GM23338 (cell line): ENCODE measurements at regions not wholly inside any gene's neighbourhood (a gene's known extent, or its start where the extent isn't known, plus 50 kb on each side); places are given as distances from the start of the nearest gene placed in this dataset.

Experiments used
- ATAC-seq: fragments of 200-7000 bp; cut with Tn5 transposase; 3 replicates; pipeline ENCODE4 v1.9.1; 2020
- DNase-seq: peaks from one replicate; pipeline ENCODE4 v3.0.0-alpha.2; 2015; ENCODE audit warnings: low spot score
- H2AFZ ChIP-seq: fragments of 200-600 bp; sonication (generic); 2 replicates; pipeline ENCODE4 v1.8.0; 2016; ENCODE audit warnings: antibody characterized with exemption, mild to moderate bottlenecking, moderate library complexity
- H3F3A ChIP-seq: fragments of 200-600 bp; sonication (generic); replicated peaks from 2 replicates; pipeline ENCODE4 v1.8.0; 2017; ENCODE audit warnings: antibody characterized with exemption, mixed run types, low read depth
- H3K27ac ChIP-seq: fragments of 200-600 bp; sonication (generic); 2 replicates; pipeline ENCODE4 v1.6.1; 2016; ENCODE audit warnings: low read depth
- H3K27me3 ChIP-seq: fragments of 200-600 bp; sonication (generic); 2 replicates; pipeline ENCODE4 v1.8.0; 2016; ENCODE audit warnings: mild to moderate bottlenecking, mixed run types, moderate library complexity; ENCODE audit not compliant: insufficient read depth
- H3K36me3 ChIP-seq: fragments of 200-600 bp; sonication (generic); 2 replicates; pipeline ENCODE4 v1.8.0; 2016; ENCODE audit warnings: mild to moderate bottlenecking; ENCODE audit not compliant: insufficient read depth
- H3K4me1 ChIP-seq: fragments of 200-600 bp; sonication (generic); 2 replicates; pipeline ENCODE4 v1.8.0; 2016; ENCODE audit warnings: mild to moderate bottlenecking, moderate library complexity; ENCODE audit not compliant: insufficient read depth
- H3K4me2 ChIP-seq: fragments of 200-600 bp; sonication (generic); 2 replicates; pipeline ENCODE4 v1.7.1; 2017; ENCODE audit warnings: mixed run types
- H3K4me3 ChIP-seq: fragments of 200-600 bp; sonication (generic); 2 replicates; pipeline ENCODE4 v1.6.1; 2016; ENCODE audit warnings: mixed run types
- H3K79me2 ChIP-seq: fragments of 200-600 bp; sonication (generic); replicated peaks from 2 replicates; pipeline ENCODE4 v1.8.0; 2017; ENCODE audit warnings: mild to moderate bottlenecking; ENCODE audit not compliant: insufficient read depth
- H3K9me2 ChIP-seq: fragments of 200-600 bp; sonication (generic); 2 replicates; pipeline ENCODE4 v1.8.0; 2017; ENCODE audit not compliant: insufficient read depth
- H4K20me1 ChIP-seq: fragments of 200-600 bp; sonication (generic); replicated peaks from 2 replicates; pipeline ENCODE4 v1.8.0; 2017; ENCODE audit warnings: mild to moderate bottlenecking; ENCODE audit not compliant: insufficient read depth
- H3K27ac Mint-ChIP-seq: 2 replicates; pipeline ENCODE4 v1.8.0; 2020; ENCODE audit warnings: inconsistent platforms, mild to moderate bottlenecking, moderate library complexity, mixed read lengths
- H3K27me3 Mint-ChIP-seq: 3 replicates; pipeline ENCODE4 v1.8.0; 2022; ENCODE audit warnings: low read depth, mild to moderate bottlenecking, moderate library complexity, mixed read lengths, inconsistent platforms; ENCODE audit not compliant: insufficient read depth, poor library complexity
- H3K36me3 Mint-ChIP-seq: 3 replicates; pipeline ENCODE4 v1.8.0; 2021; ENCODE audit warnings: low read depth, mild to moderate bottlenecking, inconsistent platforms, moderate library complexity, mixed read lengths
- H3K4me1 Mint-ChIP-seq: 3 replicates; pipeline ENCODE4 v1.8.0; 2020; ENCODE audit warnings: mild to moderate bottlenecking, inconsistent platforms, mixed read lengths
- H3K4me3 Mint-ChIP-seq: 3 replicates; pipeline ENCODE4 v1.8.0; 2021; ENCODE audit warnings: moderate library complexity, mild to moderate bottlenecking, inconsistent platforms, mixed read lengths
- H3K9me3 Mint-ChIP-seq: 3 replicates; pipeline ENCODE4 v1.8.0; 2020; ENCODE audit warnings: moderate library complexity, mild to moderate bottlenecking, inconsistent platforms, mixed read lengths
- CREB1 ChIP-seq: fragments of 250-450 bp; sonication (Bioruptor Pico); IDR thresholded peaks from 2 replicates; pipeline ENCODE4 v1.5.0; 2020; ENCODE audit warnings: low read depth, mild to moderate bottlenecking, moderate library complexity
- ETS1 ChIP-seq: IDR thresholded peaks from 2 replicates; pipeline ENCODE4 v1.6.1; 2016; ENCODE audit warnings: antibody characterized with exemption
- EZH2 ChIP-seq: fragments of 200-600 bp; sonication (generic); IDR thresholded peaks from one replicate; pipeline ENCODE4 v1.8.0; 2017; ENCODE audit warnings: antibody characterized with exemption, mild to moderate bottlenecking, low read depth; ENCODE audit not compliant: unreplicated experiment
- EZH2phosphoT487 ChIP-seq: fragments of 200-600 bp; sonication (generic); IDR thresholded peaks from one replicate; pipeline ENCODE4 v1.8.1; 2018; ENCODE audit warnings: antibody characterized with exemption; ENCODE audit not compliant: unreplicated experiment
- JUNB ChIP-seq: IDR thresholded peaks from one replicate; pipeline ENCODE4 v1.6.1; 2016; ENCODE audit warnings: antibody characterized with exemption; ENCODE audit not compliant: unreplicated experiment
- NANOG ChIP-seq: IDR thresholded peaks from 2 replicates; pipeline ENCODE4 v1.6.1; 2016; ENCODE audit warnings: antibody characterized with exemption, borderline replicate concordance
- POLR2AphosphoS5 ChIP-seq: IDR thresholded peaks from 2 replicates; pipeline ENCODE4 v1.6.1; 2016; ENCODE audit warnings: antibody characterized with exemption, low read depth
- STAT1 ChIP-seq: IDR thresholded peaks from one replicate; pipeline ENCODE4 v1.6.1; 2016; ENCODE audit warnings: antibody characterized with exemption; ENCODE audit not compliant: unreplicated experiment
- ZNF114 ChIP-seq: fragments of 250-450 bp; sonication (Bioruptor Pico); IDR thresholded peaks from 2 replicates; pipeline ENCODE4 v1.5.0; 2020; ENCODE audit warnings: mild to moderate bottlenecking, moderate library complexity
- ZNF331 ChIP-seq: fragments of 250-450 bp; sonication (Bioruptor Pico); IDR thresholded peaks from 2 replicates; pipeline ENCODE4 v1.5.0; 2020; ENCODE audit warnings: low read depth, mild to moderate bottlenecking, moderate library complexity
- ZNF462 ChIP-seq: fragments of 250-450 bp; sonication (Bioruptor Pico); IDR thresholded peaks from 2 replicates; pipeline ENCODE4 v1.5.0; 2020; ENCODE audit warnings: mild to moderate bottlenecking, moderate library complexity
- TF ChIP-seq, protein P1 (sequence below): IDR thresholded peaks from one replicate; pipeline ENCODE4 v1.6.1; 2018; ENCODE audit warnings: antibody characterized with exemption; ENCODE audit not compliant: unreplicated experiment
- TF ChIP-seq, protein P2 (sequence below), 2 experiments: fragments of 200-600 bp in 1 of 2; sonication (generic) in 1 of 2; conservative IDR thresholded peaks; 2 replicates each; pipeline versions ENCODE4 v1.5.1 to v1.6.1; 2016 to 2017; ENCODE audit warnings: antibody characterized with exemption in 2 of 2, low read depth in 2 of 2, mild to moderate bottlenecking in 2 of 2, moderate library complexity in 1 of 2

DNA sequence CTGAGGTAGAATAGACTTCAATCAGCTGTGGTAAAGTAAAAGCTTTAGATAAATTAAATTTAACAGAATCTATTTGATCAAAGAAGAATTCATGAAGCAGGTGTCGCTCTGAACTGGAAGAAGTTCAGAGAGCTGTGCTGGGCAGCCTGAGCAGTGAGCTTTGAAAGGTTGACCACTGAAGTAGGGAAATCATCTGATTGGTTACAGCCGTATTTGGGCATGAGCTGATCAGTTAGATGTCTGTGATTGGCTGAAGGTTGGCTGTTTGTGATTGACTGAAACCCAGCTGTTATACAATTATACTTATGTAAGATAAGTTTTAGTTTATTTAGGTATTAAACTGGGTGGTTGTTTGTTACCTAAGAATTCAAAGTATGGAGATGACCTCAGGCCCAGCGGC lies 1174.6 kb downstream of the CDH9 start:
- H3K4me3 Mint-ChIP-seq, result no peak overlapping the region
- peaks cover 20% of the 10 kb centered on the region; the same call in 2 of the 3 replicates for H3K36me3 Mint-ChIP-seq
- no peak overlapping the region for H3K27ac ChIP-seq
- H3K4me1 ChIP-seq, result no peaks in the 10 kb centered on the region
- no peaks in the 10 kb centered on the region for H3F3A ChIP-seq
- H3K79me2 ChIP-seq, result no peaks in the 10 kb centered on the region
- TF ChIP-seq EZH2 (no peak), ZNF331 (CRISPR knock-in tag) (no peak), JUNB (no peak), ETS1 (no peak), EZH2phosphoT487 (no peak), POLR2AphosphoS5 (no peak), NANOG (no peak), STAT1 (no peak), ZNF114 (CRISPR knock-in tag) (no peak), ZNF462 (no peak), CREB1 (CRISPR knock-in tag) (no peak)
- TF ChIP-seq, protein P1, sequence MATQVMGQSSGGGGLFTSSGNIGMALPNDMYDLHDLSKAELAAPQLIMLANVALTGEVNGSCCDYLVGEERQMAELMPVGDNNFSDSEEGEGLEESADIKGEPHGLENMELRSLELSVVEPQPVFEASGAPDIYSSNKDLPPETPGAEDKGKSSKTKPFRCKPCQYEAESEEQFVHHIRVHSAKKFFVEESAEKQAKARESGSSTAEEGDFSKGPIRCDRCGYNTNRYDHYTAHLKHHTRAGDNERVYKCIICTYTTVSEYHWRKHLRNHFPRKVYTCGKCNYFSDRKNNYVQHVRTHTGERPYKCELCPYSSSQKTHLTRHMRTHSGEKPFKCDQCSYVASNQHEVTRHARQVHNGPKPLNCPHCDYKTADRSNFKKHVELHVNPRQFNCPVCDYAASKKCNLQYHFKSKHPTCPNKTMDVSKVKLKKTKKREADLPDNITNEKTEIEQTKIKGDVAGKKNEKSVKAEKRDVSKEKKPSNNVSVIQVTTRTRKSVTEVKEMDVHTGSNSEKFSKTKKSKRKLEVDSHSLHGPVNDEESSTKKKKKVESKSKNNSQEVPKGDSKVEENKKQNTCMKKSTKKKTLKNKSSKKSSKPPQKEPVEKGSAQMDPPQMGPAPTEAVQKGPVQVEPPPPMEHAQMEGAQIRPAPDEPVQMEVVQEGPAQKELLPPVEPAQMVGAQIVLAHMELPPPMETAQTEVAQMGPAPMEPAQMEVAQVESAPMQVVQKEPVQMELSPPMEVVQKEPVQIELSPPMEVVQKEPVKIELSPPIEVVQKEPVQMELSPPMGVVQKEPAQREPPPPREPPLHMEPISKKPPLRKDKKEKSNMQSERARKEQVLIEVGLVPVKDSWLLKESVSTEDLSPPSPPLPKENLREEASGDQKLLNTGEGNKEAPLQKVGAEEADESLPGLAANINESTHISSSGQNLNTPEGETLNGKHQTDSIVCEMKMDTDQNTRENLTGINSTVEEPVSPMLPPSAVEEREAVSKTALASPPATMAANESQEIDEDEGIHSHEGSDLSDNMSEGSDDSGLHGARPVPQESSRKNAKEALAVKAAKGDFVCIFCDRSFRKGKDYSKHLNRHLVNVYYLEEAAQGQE, result no peak
- TF ChIP-seq, protein P2, sequence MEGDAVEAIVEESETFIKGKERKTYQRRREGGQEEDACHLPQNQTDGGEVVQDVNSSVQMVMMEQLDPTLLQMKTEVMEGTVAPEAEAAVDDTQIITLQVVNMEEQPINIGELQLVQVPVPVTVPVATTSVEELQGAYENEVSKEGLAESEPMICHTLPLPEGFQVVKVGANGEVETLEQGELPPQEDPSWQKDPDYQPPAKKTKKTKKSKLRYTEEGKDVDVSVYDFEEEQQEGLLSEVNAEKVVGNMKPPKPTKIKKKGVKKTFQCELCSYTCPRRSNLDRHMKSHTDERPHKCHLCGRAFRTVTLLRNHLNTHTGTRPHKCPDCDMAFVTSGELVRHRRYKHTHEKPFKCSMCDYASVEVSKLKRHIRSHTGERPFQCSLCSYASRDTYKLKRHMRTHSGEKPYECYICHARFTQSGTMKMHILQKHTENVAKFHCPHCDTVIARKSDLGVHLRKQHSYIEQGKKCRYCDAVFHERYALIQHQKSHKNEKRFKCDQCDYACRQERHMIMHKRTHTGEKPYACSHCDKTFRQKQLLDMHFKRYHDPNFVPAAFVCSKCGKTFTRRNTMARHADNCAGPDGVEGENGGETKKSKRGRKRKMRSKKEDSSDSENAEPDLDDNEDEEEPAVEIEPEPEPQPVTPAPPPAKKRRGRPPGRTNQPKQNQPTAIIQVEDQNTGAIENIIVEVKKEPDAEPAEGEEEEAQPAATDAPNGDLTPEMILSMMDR (conservative IDR thresholded peaks at IDR 0.05; ENCODE audit: low read depth in 2 of 2), result no peak
- H3K27me3 Mint-ChIP-seq, result no peaks in the 10 kb centered on the region
- no peaks in the 10 kb centered on the region for H3K36me3 ChIP-seq
- no peaks in the 10 kb centered on the region for H4K20me1 ChIP-seq
- H2AFZ ChIP-seq, result no peak overlapping the region
- H3K4me2 ChIP-seq, result no peak overlapping the region
- DNase-seq, result no peak
- no peaks in the 10 kb centered on the region for H3K27me3 ChIP-seq
- H3K9me2 ChIP-seq, result no peaks in the 10 kb centered on the region
- H3K9me3 Mint-ChIP-seq, result peaks cover 23% of the 10 kb centered on the region
- no peak for ATAC-seq
- H3K4me1 Mint-ChIP-seq, result no peaks in the 10 kb centered on the region
- H3K4me3 ChIP-seq, result no peak overlapping the region
- no peak overlapping the region for H3K27ac Mint-ChIP-seq
